ENCODE measurements at regions not wholly inside any gene's neighbourhood (a gene's known extent, or its start where the extent isn't known, plus 50 kb on each side); places are given as distances from the start of the nearest gene placed in this dataset.

DNA sequence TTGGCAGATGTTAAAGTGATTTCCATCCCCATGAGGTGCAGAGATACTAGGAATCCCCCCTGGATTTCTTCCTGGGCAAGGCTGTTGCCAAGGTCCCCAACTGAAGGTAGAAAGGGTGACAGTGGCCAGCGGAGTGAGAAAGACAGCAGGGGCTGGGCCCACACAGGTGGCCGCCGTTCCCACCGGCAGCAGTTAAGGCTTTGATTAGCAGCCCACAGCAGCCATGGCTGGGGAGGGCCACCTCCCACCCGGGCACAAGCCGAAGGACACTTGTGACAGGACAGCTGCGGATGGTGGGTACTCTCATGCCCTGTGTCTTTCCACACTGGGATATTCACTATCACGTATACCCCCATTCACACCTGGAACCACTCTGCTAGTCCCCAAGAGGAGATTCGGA lies 63.9 kb upstream of the CDYL start:
- no peak overlapping the region for H3K4me3 ChIP-seq (ENCODE audit: low read depth, low read length)
- TF ChIP-seq, protein P1, sequence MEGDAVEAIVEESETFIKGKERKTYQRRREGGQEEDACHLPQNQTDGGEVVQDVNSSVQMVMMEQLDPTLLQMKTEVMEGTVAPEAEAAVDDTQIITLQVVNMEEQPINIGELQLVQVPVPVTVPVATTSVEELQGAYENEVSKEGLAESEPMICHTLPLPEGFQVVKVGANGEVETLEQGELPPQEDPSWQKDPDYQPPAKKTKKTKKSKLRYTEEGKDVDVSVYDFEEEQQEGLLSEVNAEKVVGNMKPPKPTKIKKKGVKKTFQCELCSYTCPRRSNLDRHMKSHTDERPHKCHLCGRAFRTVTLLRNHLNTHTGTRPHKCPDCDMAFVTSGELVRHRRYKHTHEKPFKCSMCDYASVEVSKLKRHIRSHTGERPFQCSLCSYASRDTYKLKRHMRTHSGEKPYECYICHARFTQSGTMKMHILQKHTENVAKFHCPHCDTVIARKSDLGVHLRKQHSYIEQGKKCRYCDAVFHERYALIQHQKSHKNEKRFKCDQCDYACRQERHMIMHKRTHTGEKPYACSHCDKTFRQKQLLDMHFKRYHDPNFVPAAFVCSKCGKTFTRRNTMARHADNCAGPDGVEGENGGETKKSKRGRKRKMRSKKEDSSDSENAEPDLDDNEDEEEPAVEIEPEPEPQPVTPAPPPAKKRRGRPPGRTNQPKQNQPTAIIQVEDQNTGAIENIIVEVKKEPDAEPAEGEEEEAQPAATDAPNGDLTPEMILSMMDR (IDR thresholded peaks at IDR 0.05; ENCODE audit: low read depth, low read length): no peak
- in situ Hi-C loops (cut with HindIII; ENCODE audit: low sequenced_read_pairs): no loop called here
- DNase-seq (ENCODE audit: low read depth, low spot score): no peak

- TF ChIP-seq, protein P1 (IDR thresholded peaks at IDR 0.05; ENCODE audit: low read depth, low read length): no peak
- DNase-seq (ENCODE audit: low read depth, low spot score): no peak
- H3K4me3 ChIP-seq (ENCODE audit: low read depth, low read length): no peak overlapping the region
- in situ Hi-C loops (cut with HindIII; ENCODE audit: low sequenced_read_pairs): no loop called here
Measured at GRCh38 chr6:4707011-4707410, 69.2 kb upstream of the CDYL start.

GRCh38 chr6:4705809-4706208 lies 70.4 kb upstream of the CDYL start:
- TF ChIP-seq, protein P1 (IDR thresholded peaks at IDR 0.05; ENCODE audit: low read depth, low read length): no peak
- DNase-seq (ENCODE audit: low read depth, low spot score): no peak
- H3K4me3 ChIP-seq (ENCODE audit: low read depth, low read length): no peak overlapping the region
- in situ Hi-C loops (cut with HindIII; ENCODE audit: low sequenced_read_pairs): no loop called here

DNA sequence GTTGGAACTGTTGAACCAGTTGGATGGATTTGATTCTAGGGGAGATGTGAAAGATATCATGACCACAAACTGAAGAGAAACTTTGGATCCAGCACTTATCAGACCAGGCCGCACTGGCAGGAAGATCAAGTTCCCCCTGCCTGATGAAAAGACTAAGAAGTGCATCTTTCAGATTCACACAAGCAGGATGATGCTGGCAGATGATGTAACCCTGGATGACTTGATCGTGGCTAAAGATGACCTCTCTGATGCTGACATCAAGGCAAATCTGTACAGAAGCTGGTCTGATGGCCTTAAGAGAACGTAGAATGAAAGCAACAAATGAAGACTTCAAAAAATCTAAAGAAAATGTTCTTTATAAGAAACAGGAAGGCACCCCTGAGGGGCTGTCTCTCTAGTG lies 72.8 kb upstream of the CDYL start:
- in situ Hi-C loops (cut with HindIII; ENCODE audit: low sequenced_read_pairs): no loop called here

DNA sequence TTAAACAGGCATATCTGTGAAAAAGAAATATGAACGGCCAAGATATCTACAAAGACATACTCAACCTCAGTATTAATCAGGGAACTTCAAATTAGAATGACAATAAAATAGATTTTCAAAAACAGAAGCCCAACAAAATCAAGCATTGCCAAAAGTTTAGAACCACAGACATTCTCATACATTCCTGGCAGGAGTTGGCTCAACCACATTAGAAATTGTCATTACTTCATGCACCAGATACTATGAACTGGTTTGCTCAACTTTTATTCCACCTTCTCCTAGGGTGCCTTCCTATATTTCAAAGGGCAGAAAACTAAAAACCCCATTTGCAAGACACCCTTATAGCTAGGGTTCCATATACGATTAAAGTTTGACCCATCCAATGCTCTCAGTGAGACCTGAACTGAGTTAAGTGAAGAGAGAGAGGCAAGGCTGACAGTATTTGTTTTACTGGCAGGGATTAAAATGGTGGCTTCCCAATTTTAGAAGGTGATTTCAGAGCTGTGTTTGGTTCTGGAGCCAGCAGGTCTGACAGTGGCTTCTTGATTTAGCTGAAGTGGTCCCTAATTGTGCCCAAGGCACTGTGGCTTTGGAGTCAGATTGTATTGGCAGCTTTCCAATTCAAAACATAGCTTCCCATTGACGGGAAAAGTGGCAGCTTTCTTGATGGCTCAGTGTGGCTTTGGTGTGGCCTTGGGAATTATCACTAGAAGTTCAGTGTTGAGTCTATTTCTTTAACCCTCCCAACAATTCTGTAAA lies 77.1 kb upstream of the CDYL start:
- H3K4me3 ChIP-seq (ENCODE audit: low read depth, low read length): no peak overlapping the region
- in situ Hi-C loops (cut with HindIII; ENCODE audit: low sequenced_read_pairs): no loop called here
- DNase-seq (ENCODE audit: low read depth, low spot score): peak; percentile 15
- TF ChIP-seq, protein P1 (IDR thresholded peaks at IDR 0.05; ENCODE audit: low read depth, low read length): no peak

More for the DNA sequence above, 72.8 kb upstream of the CDYL start:
- no peak overlapping the region for H3K4me3 ChIP-seq (ENCODE audit: low read depth, low read length)
- no peak for DNase-seq (ENCODE audit: low read depth, low spot score)
- TF ChIP-seq, protein P1 (IDR thresholded peaks at IDR 0.05; ENCODE audit: low read depth, low read length): no peak

- in situ Hi-C loops (cut with HindIII; ENCODE audit: low sequenced_read_pairs): no loop called here
- DNase-seq (ENCODE audit: low read depth, low spot score): no peak
- no peak overlapping the region for H3K4me3 ChIP-seq (ENCODE audit: low read depth, low read length)
- TF ChIP-seq, protein P1 (IDR thresholded peaks at IDR 0.05; ENCODE audit: low read depth, low read length): no peak
Measured at GRCh38 chr6:4693173-4693970, 82.8 kb upstream of the CDYL start.
